NAMALWA (cell line): ENCODE measurements at regions not wholly inside any gene's neighbourhood (a gene's known extent, or its start where the extent isn't known, plus 50 kb on each side); places are given as distances from the start of the nearest gene placed in this dataset.
A peak's percentile ranks its signal among the peaks of the same experiment; 100 is the strongest.

Experiments
- DNase-seq: peaks from one replicate; pipeline ENCODE4 v3.0.0-alpha.2; 2015; ENCODE audit warnings: low spot score

- no peak for DNase-seq
Measured at GRCh38 chr2:59674100-59674499, 879.4 kb downstream of the BCL11A start.

DNA sequence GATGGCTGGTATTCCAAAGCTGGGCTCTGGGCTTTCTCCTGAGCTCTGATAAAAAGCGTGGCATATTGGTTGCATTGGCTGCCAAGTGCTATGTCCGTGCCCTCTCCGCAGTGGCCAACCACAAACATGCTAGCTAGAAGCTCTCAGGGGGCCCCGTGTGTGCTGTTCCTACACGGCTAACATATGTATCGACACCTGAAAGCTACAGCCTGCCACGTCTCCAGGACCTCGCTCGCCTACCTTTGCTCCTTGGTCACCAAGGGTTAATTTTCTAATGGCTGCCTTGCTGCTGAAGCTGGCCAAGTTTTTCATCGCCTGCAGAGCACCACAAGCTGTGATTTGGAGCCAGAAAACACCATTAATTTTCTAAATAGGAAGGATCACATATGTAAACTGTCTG, 888.4 kb downstream of the BCL11A start:
- no peak for DNase-seq

GRCh38 chr2:59662127-59662861, 891.2 kb downstream of the BCL11A start:
- no peak for DNase-seq

GRCh38 chr2:59660262-59660661, 893.2 kb downstream of the BCL11A start:
- no peak for DNase-seq

GRCh38 chr2:59658906-59659635, 894.4 kb downstream of the BCL11A start:
- no peak for DNase-seq

GRCh38 chr2:59655809-59656208, 897.6 kb downstream of the BCL11A start:
- DNase-seq = no peak

DNA sequence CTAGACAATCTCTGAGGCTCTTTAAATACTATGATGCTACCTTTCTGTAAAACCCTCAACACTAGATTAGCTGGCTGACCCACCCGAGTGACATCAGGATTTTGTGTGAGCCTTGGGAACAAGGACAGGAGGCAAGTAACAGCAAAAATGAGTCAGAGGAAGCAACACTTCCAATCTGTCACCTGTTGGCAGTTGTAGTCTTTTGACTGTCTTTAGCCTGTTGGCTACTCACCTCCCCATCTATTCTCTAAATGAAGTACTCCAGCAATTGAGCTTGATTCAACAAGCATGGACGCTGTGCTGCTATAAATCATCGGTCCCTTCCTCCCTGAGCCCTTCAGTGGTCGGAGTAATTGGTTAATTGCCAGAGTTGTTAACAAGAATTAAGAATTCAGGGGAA, 898.7 kb downstream of the BCL11A start:
- no peak for DNase-seq

GRCh38 chr2:59653164-59653563, 900.3 kb downstream of the BCL11A start:
- DNase-seq = no peak

- no peak for DNase-seq
Measured at GRCh38 chr2:59630789-59631188, 922.7 kb downstream of the BCL11A start.

DNA sequence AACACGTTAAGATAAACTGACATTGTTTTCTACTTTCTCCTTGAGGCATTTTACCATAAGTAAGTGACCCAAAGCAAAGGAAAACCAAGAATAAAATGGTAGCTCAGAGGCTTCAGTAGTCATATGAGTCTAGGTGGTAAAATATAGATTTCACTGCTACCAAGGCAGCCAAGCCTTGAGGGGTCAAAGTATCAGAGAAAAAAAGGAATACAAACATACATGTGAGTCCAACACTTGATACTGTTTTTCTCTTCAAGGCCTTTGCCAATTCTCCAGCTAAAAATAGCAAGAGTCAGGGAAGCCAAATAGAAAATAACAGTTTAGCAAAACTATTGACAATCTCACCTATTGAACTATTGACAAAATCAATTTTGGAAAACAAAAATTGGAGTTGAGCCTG, 925.9 kb downstream of the BCL11A start:
- no peak for DNase-seq

DNA sequence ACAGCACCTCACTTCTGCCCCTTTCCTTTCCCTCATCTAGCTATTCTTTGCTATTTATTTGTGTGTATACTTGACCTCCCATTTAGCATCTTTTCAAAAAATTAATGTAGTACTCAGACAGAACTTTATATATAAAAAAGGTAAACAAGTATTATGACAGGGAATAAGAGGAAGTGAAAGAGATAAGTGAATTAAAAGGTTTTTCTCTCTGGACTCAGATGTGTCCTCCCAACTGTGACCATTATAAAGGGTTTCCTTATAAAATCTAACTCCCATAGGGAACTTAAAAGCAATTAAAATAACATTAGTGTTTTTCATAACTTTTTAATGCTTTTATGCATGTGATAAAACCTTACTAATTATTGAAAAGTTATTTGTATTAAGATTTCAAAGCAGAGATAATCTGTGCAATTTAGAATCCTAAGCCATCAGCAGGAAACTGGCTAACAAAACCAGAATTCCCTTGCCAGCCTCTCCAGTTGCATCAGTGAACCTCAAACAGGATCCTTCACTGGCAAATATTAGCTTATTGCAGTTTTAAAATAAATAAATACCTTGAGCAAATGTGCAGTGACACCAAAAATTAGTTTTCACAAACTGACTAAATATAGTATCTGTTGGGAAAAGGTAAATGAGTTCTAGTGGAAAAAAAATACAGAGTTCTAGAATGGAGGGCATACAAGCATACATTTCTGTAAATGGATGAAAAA, 930.7 kb downstream of the BCL11A start:
- peak; percentile 33 for DNase-seq

DNA sequence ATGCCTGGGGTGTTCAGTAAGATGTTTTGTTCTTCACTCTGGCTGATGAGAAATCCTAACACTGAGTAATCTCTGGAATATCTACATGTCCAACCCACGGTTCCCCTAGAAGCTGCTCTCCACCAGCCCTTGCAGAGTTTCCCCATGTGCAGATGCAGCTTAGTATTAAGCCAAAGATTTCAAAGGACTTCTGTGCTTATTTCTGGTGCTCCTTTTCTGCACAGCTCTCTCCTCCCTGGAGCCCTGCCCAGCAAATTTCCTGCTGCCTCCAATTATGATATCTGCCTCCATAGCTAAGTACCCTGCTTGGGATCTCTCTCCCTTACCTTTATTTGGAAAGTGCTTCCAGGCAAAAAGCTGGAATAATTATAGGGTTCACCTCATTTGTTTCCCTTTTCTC, 949.3 kb downstream of the BCL11A start:
- DNase-seq = no peak

DNA sequence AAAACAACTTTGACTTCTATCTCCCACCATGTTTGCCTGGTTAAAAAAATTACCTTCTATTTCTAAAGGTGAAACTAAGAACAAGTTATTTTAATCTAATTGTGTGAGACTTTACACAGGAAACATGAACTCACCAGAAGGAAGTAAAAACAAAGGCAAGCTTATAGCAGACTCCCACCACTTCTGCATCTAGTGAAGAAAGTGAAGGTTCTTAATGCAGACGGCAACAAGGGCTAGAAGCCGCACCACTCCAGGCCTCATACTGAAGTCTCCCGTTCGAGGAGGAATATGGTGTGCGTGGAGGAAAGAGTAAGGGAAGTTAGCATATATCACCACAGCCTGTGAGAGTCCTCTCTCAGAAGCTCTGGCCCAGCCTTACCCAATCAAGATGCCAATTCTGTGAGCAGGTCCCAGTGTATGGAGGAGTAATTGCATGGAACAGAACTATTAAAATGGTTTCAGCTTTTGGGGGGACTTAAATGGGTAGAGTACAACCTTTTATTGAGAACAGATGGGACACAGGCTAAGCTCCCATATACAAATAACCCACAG, 958.7 kb downstream of the BCL11A start:
- DNase-seq = peak; percentile 2

GRCh38 chr2:59590798-59591197, 962.7 kb downstream of the BCL11A start:
- no peak for DNase-seq

- no peak for DNase-seq
Measured at GRCh38 chr2:59589881-59590280, 963.6 kb downstream of the BCL11A start.

- DNase-seq = no peak
Measured at GRCh38 chr2:59588286-59588685, 965.2 kb downstream of the BCL11A start.

DNA sequence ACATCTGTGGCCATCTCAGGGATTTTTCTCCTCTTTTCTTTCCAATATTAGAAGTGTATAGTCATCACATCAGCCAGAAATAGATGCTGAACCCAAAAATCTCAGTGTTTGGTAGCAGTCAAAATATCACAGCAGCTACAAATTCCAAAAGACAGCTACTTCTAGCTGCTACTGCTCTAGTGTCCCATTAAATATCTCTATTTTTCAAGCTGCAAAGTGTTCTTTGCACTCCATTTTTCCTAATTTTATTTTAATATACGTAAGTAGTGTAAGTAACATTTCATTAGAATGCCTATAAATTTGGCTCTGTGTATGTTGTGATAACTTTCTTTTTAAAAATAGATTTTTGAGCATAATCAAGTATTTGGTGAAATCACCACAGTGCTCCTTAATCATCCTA, 967.3 kb downstream of the BCL11A start:
- DNase-seq = no peak

- no peak for DNase-seq
Measured at GRCh38 chr2:59585655-59586054, 967.8 kb downstream of the BCL11A start.

DNA sequence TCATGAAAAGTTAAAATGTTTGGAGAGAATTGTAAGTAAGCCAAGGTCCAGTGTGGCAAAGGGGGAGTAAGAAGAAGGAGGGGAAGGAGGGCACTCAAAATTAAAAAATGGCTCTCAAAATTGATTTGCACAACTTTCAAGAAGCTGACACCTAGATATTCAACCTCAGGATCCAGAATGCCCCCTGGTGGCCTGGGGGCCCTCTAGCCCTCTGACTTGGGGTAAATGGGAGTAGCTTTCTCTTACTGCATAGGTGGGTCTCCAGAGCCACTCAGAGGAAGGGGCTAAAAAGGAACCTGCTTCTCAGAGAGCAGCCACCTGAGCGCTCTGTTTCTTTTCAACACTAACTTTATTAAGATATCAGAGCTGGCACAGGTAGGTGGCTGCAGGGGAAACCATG, 968.5 kb downstream of the BCL11A start:
- DNase-seq = peak; percentile 68

DNA sequence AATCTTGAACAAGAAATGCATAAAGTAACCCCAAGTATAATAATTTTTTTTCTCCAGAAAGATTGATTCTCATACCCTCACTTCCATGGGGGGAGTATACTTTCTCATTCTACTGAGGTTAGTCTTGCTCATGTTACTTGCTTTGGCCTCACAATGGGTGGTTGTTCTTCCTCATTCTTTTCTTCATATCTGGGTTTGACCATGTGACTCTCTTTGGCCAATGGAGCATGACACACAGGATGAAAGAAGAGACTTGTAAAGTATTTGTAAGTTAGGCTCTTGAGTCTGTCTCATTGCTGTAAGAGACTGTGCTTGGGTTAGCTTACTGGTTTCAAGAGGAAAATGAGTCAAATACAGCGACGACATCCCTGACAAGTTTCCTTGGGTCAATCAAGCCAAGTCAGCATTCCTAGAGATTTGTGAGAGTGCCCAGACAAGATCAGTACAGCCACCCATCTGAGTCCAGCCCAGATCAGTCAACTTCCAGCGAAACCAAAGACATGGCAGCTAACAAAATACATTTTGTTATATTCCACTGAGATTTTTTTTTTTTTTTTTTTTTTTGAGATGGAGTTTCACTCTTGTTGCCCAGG, 970.2 kb downstream of the BCL11A start:
- DNase-seq = peak; percentile 15

- DNase-seq = no peak
Measured at GRCh38 chr2:59578349-59578748, 975.1 kb downstream of the BCL11A start.

DNA sequence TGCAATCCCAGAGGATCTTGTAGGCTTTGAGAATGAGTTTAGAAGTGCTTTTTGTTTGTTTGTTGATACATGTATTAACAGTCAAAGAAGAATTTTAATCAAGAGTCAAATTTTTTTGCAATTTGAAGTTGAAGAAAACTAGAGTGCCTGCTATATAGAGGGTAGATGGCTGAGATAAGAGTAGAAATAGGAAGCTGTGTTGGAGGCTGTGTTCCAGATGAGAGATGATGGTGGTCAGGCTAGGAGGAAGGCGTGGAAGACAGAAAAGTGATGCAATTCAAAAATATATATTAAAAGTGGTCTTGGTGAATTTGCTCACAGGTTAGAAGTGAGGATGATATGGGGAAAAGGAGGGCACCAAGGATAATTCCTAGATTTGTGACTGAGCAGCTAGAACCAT, 978.3 kb downstream of the BCL11A start:
- no peak for DNase-seq
